ENCODE measurements at regions not wholly inside any gene's neighbourhood (a gene's known extent, or its start where the extent isn't known, plus 50 kb on each side); places are given as distances from the start of the nearest gene placed in this dataset.

DNA sequence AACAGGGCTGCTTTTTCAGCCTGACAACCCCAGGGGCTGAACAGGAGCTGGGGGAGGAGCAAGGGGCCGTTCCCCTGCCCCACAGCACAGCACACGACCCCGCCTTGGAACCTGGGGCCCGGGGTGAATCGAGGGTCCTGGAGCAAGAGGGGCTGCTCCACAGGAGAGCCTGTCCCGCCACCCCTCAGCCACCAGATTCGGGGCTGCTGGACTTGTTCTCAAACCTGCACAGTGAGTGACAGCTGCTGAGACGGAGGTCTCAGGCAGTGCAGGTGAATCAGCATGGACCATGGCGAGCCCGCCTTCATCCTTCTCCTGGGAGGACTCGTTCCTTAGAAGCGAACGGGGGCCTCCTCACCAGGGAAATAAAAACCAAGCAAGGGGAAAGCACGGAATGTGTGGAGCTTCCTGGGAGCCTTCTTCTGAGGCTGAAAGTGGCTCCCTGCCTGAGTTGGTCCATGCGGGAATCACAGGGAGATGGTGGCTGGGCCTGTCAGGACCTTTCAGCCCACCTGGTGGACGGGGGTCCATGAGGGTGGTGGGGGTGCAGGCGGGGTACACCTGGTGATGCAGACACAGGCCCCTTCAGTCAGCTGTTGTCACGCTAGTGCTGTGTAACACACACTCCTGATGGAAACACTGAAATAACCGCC, 125.4 kb downstream of the SIK1 start:
- no peak for DNase-seq

DNA sequence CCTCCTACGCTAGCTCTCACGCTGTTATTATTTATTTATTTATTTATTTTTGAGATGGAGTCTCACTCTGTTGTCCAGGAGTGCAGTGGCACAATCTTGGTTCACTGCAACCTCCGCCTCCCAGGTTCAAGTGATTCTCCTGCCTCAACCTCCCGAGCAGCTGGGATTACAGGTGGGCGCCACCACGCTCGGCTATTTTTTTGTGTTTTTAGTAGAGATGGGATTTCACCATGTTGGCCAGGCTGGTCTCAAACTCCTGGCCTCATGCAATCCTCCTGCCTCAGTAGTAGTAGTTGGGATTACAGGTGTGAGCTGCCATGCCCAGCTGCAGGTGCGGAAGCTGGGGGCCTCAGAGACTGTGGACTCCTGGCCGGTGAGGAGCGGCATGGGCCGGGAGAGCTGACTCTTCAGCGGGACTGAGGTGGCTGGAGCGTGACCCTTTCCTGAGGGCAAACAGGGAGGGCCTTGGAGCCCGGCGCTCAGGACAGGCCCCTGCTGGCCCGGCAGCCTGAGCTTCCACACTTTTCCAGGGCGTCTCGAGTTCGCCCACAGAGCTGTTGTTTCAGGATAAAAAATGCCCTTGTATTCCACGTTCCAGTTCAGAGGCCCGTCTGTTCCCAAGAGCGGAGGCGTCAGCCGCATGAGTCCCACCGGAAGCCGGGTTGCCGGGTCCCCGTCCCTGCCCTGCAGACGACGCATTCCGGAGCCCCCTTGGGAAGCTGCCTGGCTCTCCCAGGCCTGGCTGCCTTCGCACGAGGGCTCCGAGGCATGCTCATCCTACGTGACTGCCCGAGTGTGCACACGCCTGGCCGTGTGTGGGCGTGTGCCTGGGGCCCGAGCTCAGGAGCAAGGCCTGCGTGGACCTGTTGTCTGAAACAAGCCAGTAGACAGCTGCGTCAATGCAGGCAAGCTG, 126.2 kb downstream of the SIK1 start:
- no peak for DNase-seq

DNA sequence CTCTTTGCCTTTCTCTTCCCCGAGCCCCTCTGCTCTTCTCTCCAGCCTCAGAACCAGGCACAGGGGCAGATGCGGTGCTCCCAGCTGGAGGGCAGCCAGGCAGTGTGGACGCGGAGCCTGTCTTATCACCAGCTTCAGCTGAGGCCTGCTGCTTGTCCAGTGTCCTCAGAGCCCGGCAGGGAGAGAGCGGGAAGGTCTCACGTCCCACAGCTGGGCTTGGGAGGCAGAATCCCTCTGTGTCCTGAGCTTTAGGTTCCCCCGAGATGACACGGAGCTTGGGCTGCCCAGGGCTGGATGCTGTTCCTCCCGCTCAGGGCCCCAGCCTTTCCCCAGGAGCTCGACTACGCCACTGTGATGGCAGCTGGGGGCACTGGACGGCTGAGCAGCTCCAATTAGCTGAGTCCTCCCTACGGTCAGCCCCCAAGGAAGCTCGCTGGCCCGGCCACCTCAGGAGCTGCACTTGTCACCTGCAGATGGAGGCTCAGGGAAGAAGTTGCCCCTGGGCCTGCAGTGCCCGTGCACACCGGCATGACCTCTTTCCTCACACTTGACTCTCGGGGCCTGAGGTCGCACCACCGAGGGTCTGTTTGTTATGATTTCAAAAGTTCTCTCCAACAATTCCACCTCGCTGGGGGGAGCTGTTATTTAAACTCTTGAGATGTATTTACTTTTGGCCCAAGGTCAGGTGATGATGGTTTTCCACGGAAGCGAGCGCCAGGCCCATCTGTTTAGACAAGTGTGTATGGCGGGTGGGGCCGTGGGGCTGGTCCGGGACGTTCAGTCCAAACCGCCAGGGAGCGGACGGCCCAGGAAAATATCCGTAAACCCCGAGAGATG, 127.3 kb downstream of the SIK1 start:
- DNase-seq, result no peak

DNA sequence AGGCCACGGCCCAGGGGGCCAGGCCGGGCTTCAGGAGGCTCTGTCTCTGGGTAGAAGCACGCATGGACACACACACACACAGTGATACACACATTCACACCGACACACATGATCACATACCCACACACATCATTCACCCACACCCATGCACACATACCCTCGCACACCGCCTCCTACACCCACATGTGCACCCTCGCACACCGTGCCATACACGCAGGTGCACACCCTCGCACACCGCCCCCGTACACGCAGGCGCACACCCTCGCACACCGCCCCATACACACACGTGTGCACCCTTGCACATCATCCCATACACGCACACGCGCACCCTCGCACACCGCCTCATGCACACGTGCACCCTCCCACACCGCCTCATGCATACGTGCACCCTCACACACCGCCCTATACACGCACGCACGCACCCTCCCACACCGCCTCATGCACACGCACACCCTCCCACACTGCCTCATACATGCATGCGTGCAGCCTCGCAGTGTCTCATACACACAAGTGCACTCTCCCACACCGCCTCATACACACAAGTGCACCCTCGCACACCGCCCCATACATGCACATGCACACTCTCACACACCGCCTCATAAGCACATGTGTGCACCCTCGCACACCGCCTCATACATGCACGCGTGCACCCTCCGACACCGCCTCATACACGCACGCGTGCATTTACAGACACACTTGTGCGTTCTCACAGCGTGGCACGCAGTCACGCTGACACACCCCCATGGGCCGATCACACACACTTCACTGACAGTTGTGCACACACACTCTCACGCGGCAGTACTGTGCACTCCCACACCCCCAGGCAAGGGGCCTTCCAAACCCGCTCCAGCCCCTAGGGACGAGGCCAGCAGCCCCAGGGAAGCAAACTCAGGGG, 128.1 kb downstream of the SIK1 start:
- no peak for DNase-seq

DNA sequence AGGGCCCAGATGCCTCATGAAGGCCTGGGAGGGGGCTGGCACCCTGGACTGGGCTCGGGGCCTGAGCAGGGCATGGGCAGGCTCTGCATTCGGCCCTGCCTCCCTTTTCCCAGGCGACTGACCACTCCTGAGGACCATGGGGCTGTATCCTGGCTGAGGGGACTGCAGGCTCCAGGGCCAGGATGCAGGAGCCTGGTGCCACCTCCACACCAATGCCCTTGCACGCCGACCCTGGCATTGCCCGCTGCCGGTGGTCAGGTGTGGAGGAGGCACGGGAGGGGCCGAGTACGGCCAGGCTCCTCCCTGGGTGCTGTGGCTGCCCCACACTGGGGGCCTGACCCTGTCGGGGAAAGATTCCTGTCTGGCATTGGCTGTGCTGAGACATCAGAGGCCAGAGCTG, 128.9 kb downstream of the SIK1 start:
- no peak for DNase-seq

DNA sequence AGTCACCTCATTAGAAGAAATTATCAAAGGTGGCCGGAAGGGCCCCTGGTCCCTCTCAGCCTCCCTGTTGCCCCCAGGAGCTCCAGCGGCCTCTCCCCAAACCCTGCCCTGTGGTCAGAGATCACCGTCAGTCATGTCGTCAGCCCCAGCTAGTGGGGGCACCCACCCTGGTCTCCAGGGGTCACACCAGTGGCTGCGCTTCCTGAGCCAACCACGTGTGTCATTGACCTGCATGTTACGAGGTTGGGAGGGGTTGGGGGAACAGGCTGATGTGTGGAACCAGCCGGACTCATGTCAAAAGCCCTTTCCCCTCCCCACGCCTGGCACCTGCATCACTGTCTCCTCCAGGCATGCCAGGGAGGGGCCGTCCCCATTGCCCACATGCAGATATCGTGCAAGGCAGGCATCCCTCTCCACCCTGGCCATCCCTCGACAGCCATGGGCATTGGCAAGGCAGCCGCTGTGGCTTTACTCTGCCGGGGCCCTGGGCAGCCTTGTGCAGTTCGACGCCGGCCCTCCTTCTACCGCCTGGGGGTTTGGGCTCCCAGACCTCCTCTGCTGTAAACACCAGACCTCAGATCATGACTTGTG, 128.7 kb downstream of the CRYAA start:
- no peak for DNase-seq

DNA sequence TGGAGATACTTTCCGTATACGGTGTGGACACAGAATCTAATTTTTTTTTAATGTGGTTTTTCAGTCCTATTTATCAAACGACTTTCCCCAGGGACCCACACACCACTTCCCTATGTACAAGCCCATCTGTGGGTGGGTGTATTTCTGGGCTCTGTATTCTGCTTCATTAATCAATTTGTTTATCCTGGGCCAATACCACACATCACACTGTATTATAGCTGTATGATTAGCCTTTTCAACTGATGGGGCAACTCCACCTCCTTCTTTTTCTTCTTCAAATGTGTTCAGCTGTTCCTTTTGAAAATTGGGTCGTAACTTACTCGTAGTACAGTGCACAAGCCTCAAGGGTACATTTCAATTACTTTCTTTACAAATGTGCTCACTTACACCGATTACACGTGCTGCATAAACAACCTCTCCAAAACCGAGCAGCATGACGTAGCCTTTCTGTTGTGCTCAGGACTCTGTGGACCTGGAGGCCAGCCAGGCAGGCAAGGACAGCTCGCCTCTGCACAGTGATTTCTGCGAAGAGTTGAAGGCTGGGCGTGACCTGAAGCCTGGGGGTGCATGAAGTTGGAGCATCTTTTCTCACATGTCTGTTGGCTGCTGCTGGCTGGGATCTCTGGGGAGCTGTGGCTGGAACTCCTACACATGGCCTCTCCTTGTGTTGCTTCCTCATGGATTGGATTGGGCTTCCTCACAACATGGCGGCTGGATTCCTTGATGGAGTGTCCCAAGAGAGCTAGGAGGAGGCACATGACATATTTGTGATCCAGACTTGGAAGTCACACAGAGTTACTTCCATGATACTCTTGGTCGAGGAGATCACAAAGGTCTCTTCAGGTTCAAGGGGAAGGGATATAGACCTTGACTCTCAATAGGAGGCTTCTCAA, 126.5 kb downstream of the CRYAA start:
- DNase-seq, result no peak

DNA sequence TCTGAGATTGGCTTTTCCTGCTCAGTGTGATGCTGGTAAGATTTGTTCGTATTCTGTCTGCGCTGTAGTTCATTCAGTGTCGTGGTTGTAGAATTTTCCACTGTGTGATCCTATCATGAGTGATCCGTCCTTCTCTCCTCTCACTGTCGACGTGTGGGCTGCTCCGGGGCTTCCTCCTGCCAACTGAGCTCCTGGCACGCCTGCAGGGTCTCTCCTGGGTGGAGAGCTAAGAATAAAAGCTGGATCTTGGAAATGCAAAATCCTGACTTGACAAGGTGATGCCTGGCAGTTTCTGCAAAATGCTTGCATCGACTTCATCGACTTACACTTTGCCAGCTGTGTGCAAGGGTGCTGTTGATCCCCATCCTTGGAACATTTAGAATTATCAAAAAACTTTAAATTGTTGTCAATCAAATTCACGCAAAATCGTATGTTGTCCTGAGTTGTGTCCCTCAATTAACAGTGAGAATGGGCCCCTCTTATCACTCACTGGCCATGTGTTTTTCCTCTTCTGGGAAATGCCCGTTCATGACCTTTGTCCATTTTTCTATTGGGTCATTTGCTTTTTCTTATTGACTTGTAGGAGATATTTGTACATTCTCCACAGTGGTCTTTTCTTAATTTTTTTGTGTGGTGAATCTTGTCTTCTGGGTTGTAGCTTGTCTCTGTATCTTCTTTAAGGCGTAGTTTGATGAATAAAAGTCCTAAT, 125.5 kb downstream of the CRYAA start:
- DNase-seq, result no peak

DNA sequence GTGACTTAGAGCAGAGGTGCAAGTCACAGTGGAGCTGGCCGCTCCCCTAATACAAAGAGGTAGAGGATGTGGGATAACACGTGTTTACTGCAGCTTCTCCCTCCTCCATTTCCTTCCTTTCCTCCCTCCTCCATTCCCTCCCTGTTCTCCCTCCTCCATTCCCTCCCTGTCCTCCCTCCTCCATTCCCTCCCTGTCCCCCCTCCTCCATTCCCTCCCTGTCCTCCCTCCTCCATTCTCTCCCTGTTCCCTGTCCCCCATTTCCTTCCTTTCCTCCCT, 124.0 kb downstream of the CRYAA start:
- no peak for DNase-seq

DNA sequence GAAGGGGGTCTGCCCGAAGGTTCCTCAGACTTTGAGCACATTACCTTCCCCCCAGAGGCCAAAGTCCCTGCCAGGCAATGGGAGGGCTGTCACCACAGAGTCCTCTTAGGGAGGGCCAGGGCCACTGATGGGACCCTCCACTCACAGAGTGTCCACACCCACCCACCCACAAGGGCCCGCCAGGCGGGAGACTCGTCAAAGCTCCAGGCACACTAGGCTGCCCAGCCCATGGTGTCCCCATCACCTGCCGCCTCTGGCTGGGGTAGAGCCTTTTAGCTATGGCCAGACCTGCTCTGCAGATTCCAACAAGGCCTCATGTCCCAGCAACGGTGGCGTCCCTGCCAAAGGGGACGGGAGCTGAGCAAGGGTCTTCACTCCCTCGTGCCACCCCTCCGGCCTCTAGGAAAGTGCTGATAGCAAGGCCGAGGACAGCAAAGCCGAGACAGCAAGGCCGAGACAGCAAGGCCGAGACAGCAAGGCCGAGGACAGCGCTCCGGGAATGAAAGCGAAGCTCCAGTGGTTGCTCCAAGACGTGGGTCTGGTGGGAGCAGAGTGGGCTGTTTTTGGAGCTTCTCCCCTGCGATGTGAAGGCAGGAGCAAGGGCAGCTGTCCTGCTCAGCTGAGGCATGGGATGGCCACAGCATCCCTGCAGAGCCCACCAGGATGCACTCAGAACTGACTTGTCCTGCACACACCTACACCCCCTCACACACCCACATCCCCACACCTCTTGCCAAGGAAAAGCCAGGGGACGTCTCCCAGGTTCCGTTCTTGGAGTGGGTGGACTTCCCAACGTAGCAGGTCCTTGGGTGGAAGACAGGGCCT, 123.4 kb downstream of the CRYAA start:
- no peak for DNase-seq

DNA sequence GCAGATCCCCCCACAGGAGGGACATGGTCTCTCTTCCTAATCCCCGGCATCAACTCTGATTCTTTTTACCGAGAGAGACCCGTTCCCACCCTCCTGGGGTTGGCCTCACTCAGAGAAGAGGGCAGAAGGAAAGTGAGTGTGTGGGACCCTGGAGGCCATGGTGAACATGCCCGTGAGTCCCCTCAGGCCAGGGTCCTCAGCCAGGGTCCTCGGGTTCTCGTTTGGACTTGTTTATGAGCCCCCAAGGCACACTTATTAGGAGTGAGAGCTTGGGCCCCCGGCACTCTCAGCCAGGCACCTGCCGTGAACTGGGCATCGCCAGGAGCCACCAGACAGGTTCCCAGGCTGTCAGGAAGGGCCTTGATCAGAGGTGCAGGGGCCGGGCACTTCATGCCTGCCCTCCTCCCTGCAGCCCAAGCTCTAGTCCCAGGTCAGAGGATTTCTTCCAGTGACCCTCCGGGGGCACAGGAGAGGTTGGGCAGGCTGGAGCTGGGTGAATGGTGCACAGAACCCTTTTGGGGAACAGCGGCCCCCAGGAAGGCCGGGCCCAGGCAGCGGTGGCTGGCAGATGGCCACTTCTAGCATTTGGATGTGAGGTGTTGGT, 122.6 kb downstream of the CRYAA start:
- DNase-seq, result no peak

DNA sequence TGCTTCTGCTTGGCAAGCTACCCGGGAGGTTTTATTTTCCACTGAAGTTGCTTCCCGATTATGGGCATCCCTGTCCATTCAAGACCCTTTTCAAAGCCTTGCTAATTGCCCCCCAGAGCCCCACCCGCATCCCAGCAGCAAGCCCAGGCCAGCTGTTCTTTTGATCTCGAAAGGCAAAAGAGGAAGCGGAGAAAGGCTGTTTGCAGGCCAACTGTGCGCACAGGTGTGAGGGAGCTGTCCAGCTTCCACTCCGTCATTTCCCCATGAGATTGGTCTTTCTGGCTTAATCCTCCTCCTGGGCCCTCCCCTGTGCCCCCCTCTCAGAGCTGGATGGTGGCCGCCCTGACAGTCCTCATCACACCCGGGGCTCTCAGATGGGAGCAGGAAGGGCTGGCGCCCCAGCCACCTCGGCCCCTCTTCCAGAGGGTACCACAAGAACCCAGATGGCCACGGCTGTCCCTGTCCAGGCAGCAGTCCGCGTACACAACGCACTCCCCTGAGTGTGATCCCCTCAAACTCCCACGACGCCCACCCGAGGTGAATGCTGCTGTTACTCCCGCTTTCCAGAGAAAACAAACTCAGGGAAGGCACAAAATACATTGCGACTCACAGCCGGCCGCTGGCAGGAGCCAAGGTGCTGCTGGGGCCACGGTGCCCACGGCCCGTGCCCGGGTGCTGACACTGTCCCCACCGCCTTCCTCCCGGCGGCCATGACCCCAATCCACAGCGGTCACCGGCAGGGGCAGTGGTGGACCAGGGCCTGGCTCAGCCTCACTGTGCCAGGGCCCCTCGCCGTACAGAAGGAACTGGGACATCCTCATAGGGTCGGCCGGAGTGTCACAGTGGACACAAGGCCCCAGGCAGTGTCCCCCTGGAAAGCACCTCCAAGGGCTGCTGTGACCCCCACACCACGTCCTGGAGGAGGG, 121.9 kb downstream of the CRYAA start:
- no peak for DNase-seq

DNA sequence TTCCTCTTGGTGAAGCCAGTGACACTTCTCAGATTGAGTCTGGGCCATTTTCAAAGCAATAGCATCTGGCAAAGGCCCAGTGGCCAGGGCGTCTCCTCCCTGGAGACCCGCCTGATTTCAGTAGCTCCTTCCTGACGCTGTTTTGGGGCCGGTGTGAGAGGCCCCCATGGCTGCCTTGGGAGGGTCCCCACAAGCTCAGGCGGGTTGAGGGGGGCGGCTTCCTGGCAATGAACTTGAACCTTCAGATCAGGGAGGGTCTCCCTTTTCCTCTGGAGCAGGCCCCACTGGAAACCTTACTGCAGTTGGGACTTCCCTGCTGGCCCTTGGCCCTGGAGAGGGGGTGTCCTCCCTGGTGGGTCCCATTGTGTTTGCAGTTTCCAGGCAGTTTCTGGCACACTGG, 121.2 kb downstream of the CRYAA start:
- no peak for DNase-seq

DNA sequence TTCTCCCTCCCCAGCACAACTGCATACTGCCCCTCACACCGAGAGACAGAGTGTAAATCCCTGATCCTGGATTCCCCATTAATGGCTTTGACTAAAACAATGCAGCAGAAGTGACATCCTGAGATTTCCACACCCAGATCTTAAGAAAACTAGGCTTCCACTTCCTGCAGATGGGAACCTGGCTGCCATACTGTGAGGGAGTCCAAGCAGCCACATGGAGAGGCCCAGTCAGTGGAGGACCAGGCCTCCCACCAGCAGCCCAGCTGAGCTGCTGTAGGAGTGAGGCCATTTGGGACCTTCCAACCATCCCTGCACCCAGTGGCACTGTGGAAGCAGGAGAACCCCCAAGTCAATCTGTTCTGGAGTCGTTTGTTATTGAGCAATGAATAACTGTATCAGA, 120.6 kb downstream of the CRYAA start:
- no peak for DNase-seq

DNA sequence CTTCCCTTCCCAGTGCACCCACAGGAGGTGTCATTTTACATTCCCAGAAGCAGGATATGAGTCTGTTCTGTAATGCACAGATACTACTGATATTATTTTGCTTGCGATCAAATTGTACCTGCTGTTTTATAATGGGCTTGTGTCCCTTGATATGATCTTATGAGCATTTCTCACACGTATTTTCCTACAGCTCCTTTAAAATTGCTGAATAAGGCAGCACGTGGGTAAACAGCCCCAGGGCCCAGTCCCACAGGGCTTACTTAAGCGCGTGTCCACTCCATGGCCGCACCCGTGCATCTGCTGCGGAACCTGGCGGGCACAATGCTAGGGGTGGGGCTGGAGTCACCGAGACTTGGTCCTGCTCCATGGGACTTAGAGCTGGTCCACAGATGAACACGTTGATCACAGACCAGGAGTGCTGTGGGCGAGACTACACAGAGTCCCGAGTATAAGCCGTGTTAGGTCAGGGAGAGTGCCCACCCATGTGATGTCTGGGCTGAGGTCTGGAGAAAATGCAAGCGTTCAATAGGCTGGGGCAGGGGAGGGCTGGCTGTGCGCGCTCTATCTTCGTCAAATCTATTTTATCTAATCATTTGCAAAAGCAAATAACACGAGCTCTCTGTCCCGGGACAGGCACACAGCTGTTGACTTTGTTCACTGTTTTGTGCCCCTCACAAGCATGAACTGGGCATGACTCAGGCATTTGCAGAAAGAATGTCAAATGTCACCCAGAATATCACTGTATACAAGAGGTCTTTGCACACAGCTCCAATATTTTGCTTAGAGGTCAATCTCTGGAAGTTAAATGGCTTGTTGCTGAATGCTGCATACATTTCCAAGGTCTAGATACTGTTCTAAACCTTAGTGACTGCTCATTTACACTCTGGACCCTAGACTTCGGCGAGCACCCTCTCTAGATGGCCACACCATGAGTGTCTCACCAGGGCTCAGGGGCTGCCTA, 119.3 kb downstream of the CRYAA start:
- DNase-seq, result no peak

DNA sequence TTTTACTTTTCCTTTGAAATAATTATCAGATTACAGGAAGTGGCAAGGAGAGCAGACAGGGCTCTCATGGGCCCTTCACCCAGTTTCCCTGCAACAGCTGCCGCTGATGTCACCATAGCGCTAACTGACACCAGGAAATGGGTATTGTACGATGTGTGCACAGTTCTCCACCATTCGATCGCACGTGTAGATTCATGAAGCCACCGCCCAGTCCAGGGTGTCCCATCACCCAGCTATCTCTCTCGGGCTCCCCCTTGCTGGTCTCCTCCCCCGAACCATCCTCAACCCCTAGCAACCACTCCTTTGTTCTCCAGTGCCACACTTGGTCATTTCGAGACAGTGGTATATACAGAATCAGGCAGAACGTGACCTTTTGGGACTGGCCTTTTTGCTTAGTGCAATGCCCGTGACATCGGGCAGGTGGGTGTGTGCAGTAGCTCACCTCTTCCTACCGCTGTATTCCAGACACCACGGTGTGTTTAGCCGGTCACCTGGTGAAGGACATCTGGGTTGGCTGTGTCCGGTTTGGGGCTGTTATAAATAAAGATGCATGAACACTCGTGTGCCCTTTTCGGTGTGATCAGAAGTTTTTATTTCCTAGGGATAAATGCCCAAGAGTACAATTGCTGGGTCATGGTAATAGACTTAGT, 118.4 kb downstream of the CRYAA start:
- no peak for DNase-seq
